ENCODE measurements at regions not wholly inside any gene's neighbourhood (a gene's known extent, or its start where the extent isn't known, plus 50 kb on each side); places are given as distances from the start of the nearest gene placed in this dataset.

GRCh38 chr5:165996201-165996875, 2295.1 kb upstream of the WWC1 start:
- Histone ChIP-seq H3K4me2 (ENCODE audit: low read length, poor library complexity, severe bottlenecking) (no peak overlapping the region), H3K4ac (ENCODE audit: low read depth in 1 of 2, low read length in 2 of 2) (no peak overlapping the region), H3K79me1 (replicated peaks; ENCODE audit: low read length, poor library complexity, severe bottlenecking) (no peaks in the 10 kb centered on the region), H3K27ac (ENCODE audit: low read length, poor library complexity, severe bottlenecking) (no peak overlapping the region), H3K23ac (ENCODE audit: low read length in 2 of 2) (no peak overlapping the region), H2BK5ac (ENCODE audit: low read depth, low read length, poor library complexity, severe bottlenecking) (no peak overlapping the region), H3K9ac (ENCODE audit: low read length) (no peak overlapping the region), H2AK5ac (ENCODE audit: low read length, severe bottlenecking) (no peak overlapping the region), H3K4me3 (ENCODE audit: insufficient read depth in 1 of 2, low read depth in 1 of 2, low read length in 2 of 2) (no peak overlapping the region), H3K36me3 (ENCODE audit: control insufficient read depth in 1 of 2, insufficient read depth in 2 of 2, low read depth in 1 of 2, low read length in 2 of 2) (no peaks in the 10 kb centered on the region), H3K14ac (ENCODE audit: low read length in 2 of 2) (no peak overlapping the region), H2BK15ac (ENCODE audit: low read depth, poor library complexity, severe bottlenecking) (no peak overlapping the region), H2BK120ac (ENCODE audit: low read depth, low read length) (no peak overlapping the region), H3K18ac (ENCODE audit: low read depth in 1 of 2, low read length in 2 of 2) (no peak overlapping the region), H3K9me3 (ENCODE audit: control insufficient read depth, low read length) (peaks cover 16% of the 10 kb centered on the region), H4K8ac (ENCODE audit: low read length) (no peak overlapping the region), H2AFZ (ENCODE audit: low read depth, low read length) (no peak overlapping the region), H3K27me3 (ENCODE audit: control insufficient read depth in 1 of 2, insufficient read depth in 1 of 2, low read length in 2 of 2) (no peaks in the 10 kb centered on the region), H2BK12ac (ENCODE audit: low read length in 2 of 2) (no peak overlapping the region), H4K91ac (ENCODE audit: low read length) (no peak overlapping the region), H3K4me1 (ENCODE audit: control insufficient read depth, insufficient read depth, low read depth, low read length) (no peaks in the 10 kb centered on the region)
- DNase-seq: no peak
- 96% methylated on average over 9 of the region's 13 CpGs for WGBS

- Histone ChIP-seq H2BK15ac (ENCODE audit: low read depth, poor library complexity, severe bottlenecking) (no peak overlapping the region), H3K36me3 (ENCODE audit: control insufficient read depth in 1 of 2, insufficient read depth in 2 of 2, low read depth in 1 of 2, low read length in 2 of 2) (no peaks in the 10 kb centered on the region), H4K8ac (ENCODE audit: low read length) (no peak overlapping the region), H2BK12ac (ENCODE audit: low read length in 2 of 2) (no peak overlapping the region), H3K9me3 (ENCODE audit: control insufficient read depth, low read length) (peaks cover 9% of the 10 kb centered on the region), H3K9ac (ENCODE audit: low read length) (no peak overlapping the region), H3K14ac (ENCODE audit: low read length in 2 of 2) (no peak overlapping the region), H3K23ac (ENCODE audit: low read length in 2 of 2) (no peak overlapping the region), H4K91ac (ENCODE audit: low read length) (no peak overlapping the region), H3K18ac (ENCODE audit: low read depth in 1 of 2, low read length in 2 of 2) (no peak overlapping the region), H3K4ac (ENCODE audit: low read depth in 1 of 2, low read length in 2 of 2) (no peak overlapping the region), H3K79me1 (replicated peaks; ENCODE audit: low read length, poor library complexity, severe bottlenecking) (no peaks in the 10 kb centered on the region), H3K27me3 (ENCODE audit: control insufficient read depth in 1 of 2, insufficient read depth in 1 of 2, low read length in 2 of 2) (no peaks in the 10 kb centered on the region), H3K27ac (ENCODE audit: low read length, poor library complexity, severe bottlenecking) (no peak overlapping the region), H3K4me3 (ENCODE audit: insufficient read depth in 1 of 2, low read depth in 1 of 2, low read length in 2 of 2) (no peak overlapping the region), H2BK5ac (ENCODE audit: low read depth, low read length, poor library complexity, severe bottlenecking) (no peak overlapping the region), H2BK120ac (ENCODE audit: low read depth, low read length) (no peak overlapping the region), H2AFZ (ENCODE audit: low read depth, low read length) (no peak overlapping the region), H3K4me1 (ENCODE audit: control insufficient read depth, insufficient read depth, low read depth, low read length) (no peaks in the 10 kb centered on the region), H3K4me2 (ENCODE audit: low read length, poor library complexity, severe bottlenecking) (no peak overlapping the region), H2AK5ac (ENCODE audit: low read length, severe bottlenecking) (no peak overlapping the region)
- WGBS: 100% methylated on average over 2 of the region's 5 CpGs
- DNase-seq: no peak
Measured at GRCh38 chr5:165999693-166000320, 2291.6 kb upstream of the WWC1 start.

- no peaks in the 10 kb centered on the region for H3K27me3 ChIP-seq (ENCODE audit: control insufficient read depth in 1 of 2, insufficient read depth in 1 of 2, low read length in 2 of 2)
- H2BK12ac ChIP-seq (ENCODE audit: low read length in 2 of 2): no peak overlapping the region
- no peak for DNase-seq
- no peak overlapping the region for H2AFZ ChIP-seq (ENCODE audit: low read depth, low read length)
- H3K27ac ChIP-seq (ENCODE audit: low read length, poor library complexity, severe bottlenecking): no peak overlapping the region
- no peaks in the 10 kb centered on the region for H3K36me3 ChIP-seq (ENCODE audit: control insufficient read depth in 1 of 2, insufficient read depth in 2 of 2, low read depth in 1 of 2, low read length in 2 of 2)
- H4K91ac ChIP-seq (ENCODE audit: low read length): no peak overlapping the region
- H3K14ac ChIP-seq (ENCODE audit: low read length in 2 of 2): no peak overlapping the region
- peaks cover 6% of the 10 kb centered on the region for H3K9me3 ChIP-seq (ENCODE audit: control insufficient read depth, low read length)
- no peak overlapping the region for H3K9ac ChIP-seq (ENCODE audit: low read length)
- no peak overlapping the region for H3K18ac ChIP-seq (ENCODE audit: low read depth in 1 of 2, low read length in 2 of 2)
- no peak overlapping the region for H3K23ac ChIP-seq (ENCODE audit: low read length in 2 of 2)
- no peak overlapping the region for H2BK15ac ChIP-seq (ENCODE audit: low read depth, poor library complexity, severe bottlenecking)
- H3K79me1 ChIP-seq (replicated peaks; ENCODE audit: low read length, poor library complexity, severe bottlenecking): no peaks in the 10 kb centered on the region
- no peaks in the 10 kb centered on the region for H3K4me1 ChIP-seq (ENCODE audit: control insufficient read depth, insufficient read depth, low read depth, low read length)
- H4K8ac ChIP-seq (ENCODE audit: low read length): no peak overlapping the region
- H3K4ac ChIP-seq (ENCODE audit: low read depth in 1 of 2, low read length in 2 of 2): no peak overlapping the region
- H3K4me3 ChIP-seq (ENCODE audit: insufficient read depth in 1 of 2, low read depth in 1 of 2, low read length in 2 of 2): no peak overlapping the region
- no peak overlapping the region for H2BK120ac ChIP-seq (ENCODE audit: low read depth, low read length)
- WGBS: no CpG with 5 or more reads among the region's 2 CpGs
- H2BK5ac ChIP-seq (ENCODE audit: low read depth, low read length, poor library complexity, severe bottlenecking): no peak overlapping the region
- H3K4me2 ChIP-seq (ENCODE audit: low read length, poor library complexity, severe bottlenecking): no peak overlapping the region
- no peak overlapping the region for H2AK5ac ChIP-seq (ENCODE audit: low read length, severe bottlenecking)
Measured at GRCh38 chr5:166004006-166004405, 2287.4 kb upstream of the WWC1 start.

- Histone ChIP-seq H3K14ac (ENCODE audit: low read length in 2 of 2) (no peak overlapping the region), H3K9me3 (ENCODE audit: control insufficient read depth, low read length) (peaks cover 13% of the 10 kb centered on the region), H4K8ac (ENCODE audit: low read length) (no peak overlapping the region), H3K79me1 (replicated peaks; ENCODE audit: low read length, poor library complexity, severe bottlenecking) (no peaks in the 10 kb centered on the region), H3K4ac (ENCODE audit: low read depth in 1 of 2, low read length in 2 of 2) (no peak overlapping the region), H3K9ac (ENCODE audit: low read length) (no peak overlapping the region), H2BK120ac (ENCODE audit: low read depth, low read length) (no peak overlapping the region), H2AFZ (ENCODE audit: low read depth, low read length) (no peak overlapping the region), H3K36me3 (ENCODE audit: control insufficient read depth in 1 of 2, insufficient read depth in 2 of 2, low read depth in 1 of 2, low read length in 2 of 2) (no peaks in the 10 kb centered on the region), H3K4me2 (ENCODE audit: low read length, poor library complexity, severe bottlenecking) (no peak overlapping the region), H3K4me3 (ENCODE audit: insufficient read depth in 1 of 2, low read depth in 1 of 2, low read length in 2 of 2) (no peak overlapping the region), H2BK12ac (ENCODE audit: low read length in 2 of 2) (no peak overlapping the region), H3K27ac (ENCODE audit: low read length, poor library complexity, severe bottlenecking) (no peak overlapping the region), H3K27me3 (ENCODE audit: control insufficient read depth in 1 of 2, insufficient read depth in 1 of 2, low read length in 2 of 2) (no peaks in the 10 kb centered on the region), H2BK5ac (ENCODE audit: low read depth, low read length, poor library complexity, severe bottlenecking) (no peak overlapping the region), H3K18ac (ENCODE audit: low read depth in 1 of 2, low read length in 2 of 2) (no peak overlapping the region), H3K4me1 (ENCODE audit: control insufficient read depth, insufficient read depth, low read depth, low read length) (no peaks in the 10 kb centered on the region), H2BK15ac (ENCODE audit: low read depth, poor library complexity, severe bottlenecking) (no peak overlapping the region), H2AK5ac (ENCODE audit: low read length, severe bottlenecking) (no peak overlapping the region), H4K91ac (ENCODE audit: low read length) (no peak overlapping the region), H3K23ac (ENCODE audit: low read length in 2 of 2) (no peak overlapping the region)
- WGBS: 95% methylated on average over 4 of the region's 4 CpGs
- no peak for DNase-seq
Measured at GRCh38 chr5:166013415-166013814, 2278.0 kb upstream of the WWC1 start.
